Cardiac fibroblast (primary cell): ENCODE measurements at regions not wholly inside any gene's neighbourhood (a gene's known extent, or its start where the extent isn't known, plus 50 kb on each side); places are given as distances from the start of the nearest gene placed in this dataset.
A peak's percentile ranks its signal among the peaks of the same experiment; 100 is the strongest.
"Not testable (repeated sequence)": the region's sequence is repeated elsewhere in the genome, so short reads cannot be mapped to it uniquely, and the experiment has no call there.

Experiments
- DNase-seq, 2 donors: peaks; one replicate each; pipeline versions ENCODE4 v3.0.0 to v3.0.0-alpha.2; 2010; ENCODE audit warnings: low read depth in 2 of 2
- H3K4me3 ChIP-seq, 2 donors: replicated peaks in 1 of 2; 1 replicate in 1 of 2; 2 replicates in 1 of 2; pipeline ENCODE4 v1.5.1; 2011; ENCODE audit warnings: low read depth in 2 of 2, low read length in 2 of 2, mild to moderate bottlenecking in 2 of 2, moderate library complexity in 1 of 2
- CTCF ChIP-seq: IDR thresholded peaks from one replicate; pipeline ENCODE4 v1.5.1; 2011; ENCODE audit warnings: low read depth, mild to moderate bottlenecking, low read length, inconsistent platforms

- no peak for TF ChIP-seq CTCF
- H3K4me3 ChIP-seq: no peak overlapping the region
- DNase-seq: no peak
These were observed 109.3 kb upstream of the ZNF516 start for GRCh38 chr18:76604108-76604934.

DNA sequence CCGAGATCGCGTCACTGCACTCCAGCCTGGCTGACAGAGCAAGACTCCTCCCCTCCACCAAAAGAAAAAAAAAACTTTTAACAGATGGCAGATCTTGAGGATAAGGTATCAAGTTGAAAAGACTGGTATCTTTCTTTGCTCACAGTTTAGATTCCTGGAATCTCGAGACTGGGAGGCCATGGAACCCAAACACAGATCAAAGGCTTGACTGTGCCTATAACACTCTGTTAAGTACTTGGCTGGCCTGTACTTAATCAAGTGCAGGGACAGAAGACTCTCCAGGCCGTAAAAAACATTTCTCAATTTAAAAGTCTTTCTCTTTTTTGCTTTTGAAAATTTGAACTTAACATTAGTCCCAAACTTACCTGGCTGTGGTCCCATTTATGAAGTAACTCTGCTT, 107.1 kb upstream of the ZNF516 start:
- DNase-seq: no peak
- H3K4me3 ChIP-seq: no peak overlapping the region
- no peak for TF ChIP-seq CTCF

GRCh38 chr18:76600076-76600475, 105.0 kb upstream of the ZNF516 start:
- not testable (repeated sequence) for DNase-seq, H3K4me3 ChIP-seq

GRCh38 chr18:76594966-76595365, 99.9 kb upstream of the ZNF516 start:
- DNase-seq: no peak
- TF ChIP-seq CTCF: no peak
- no peak overlapping the region for H3K4me3 ChIP-seq

- TF ChIP-seq CTCF: no peak
- DNase-seq: no peak
- H3K4me3 ChIP-seq: no peak overlapping the region
These were observed 98.8 kb upstream of the ZNF516 start for GRCh38 chr18:76593843-76594242.

DNA sequence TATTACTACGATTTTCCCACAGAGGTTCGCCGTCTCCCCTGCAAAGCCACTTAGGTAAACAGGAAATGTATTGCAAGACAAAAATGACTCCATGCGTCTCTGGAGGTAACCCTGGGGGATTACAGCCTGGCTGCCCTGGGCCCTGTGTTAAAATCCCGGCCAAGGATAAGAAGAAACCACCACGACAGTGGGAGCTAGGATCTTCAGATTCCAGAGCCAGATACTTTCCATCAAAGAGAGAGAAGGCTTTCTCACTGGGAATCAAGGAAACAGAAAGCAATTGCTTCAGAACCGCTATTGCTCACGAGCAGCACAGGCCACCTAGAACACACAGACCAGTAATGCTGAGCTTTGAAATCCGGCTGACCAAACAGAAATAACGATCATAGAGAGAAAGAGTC, 97.9 kb upstream of the ZNF516 start:
- TF ChIP-seq CTCF: no peak
- H3K4me3 ChIP-seq: no peak overlapping the region

DNA sequence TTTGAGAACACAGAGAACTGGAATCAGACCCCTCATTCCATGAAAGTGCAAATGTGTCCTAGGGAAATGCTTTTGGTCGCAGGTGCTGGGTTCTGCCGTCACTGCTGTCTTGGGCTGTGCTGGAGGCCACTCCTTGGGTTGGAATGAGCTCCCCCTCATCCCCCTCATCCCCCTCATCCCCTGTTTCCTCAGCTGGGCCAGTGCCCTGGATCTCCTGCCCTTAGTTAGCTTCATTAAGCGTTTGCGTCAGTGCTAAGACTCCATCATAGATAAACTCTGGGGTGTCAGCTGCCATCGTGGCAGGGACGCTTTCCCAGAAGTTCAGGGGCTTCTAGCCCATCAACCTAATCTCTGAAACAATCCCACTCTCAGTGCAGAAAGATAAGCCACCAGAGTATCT, 97.1 kb upstream of the ZNF516 start:
- DNase-seq: no peak
- TF ChIP-seq CTCF: no peak
- no peak overlapping the region for H3K4me3 ChIP-seq

More for the DNA sequence above, 97.9 kb upstream of the ZNF516 start:
- DNase-seq: peak; percentile 17 to 22
